GM19395 (cell line): ENCODE measurements at regions not wholly inside any gene's neighbourhood (a gene's known extent, or its start where the extent isn't known, plus 50 kb on each side); places are given as distances from the start of the nearest gene placed in this dataset.
"Not testable (repeated sequence)": the region's sequence is repeated elsewhere in the genome, so short reads cannot be mapped to it uniquely, and the experiment has no call there.

Experiments
- ATAC-seq: cut with Tn5 transposase; IDR thresholded peaks from one replicate; pipeline ENCODE4 v1.9.1; 2021; ENCODE audit warnings: mild to moderate bottlenecking, moderate library complexity; ENCODE audit not compliant: unreplicated experiment

GRCh38 chr6:159594750-159595117, 98.3 kb downstream of the SOD2 start:
- ATAC-seq = no peak

- ATAC-seq = no peak
These were observed 98.8 kb downstream of the SOD2 start for GRCh38 chr6:159594106-159594749.

GRCh38 chr6:159590835-159591234, 102.2 kb downstream of the SOD2 start:
- ATAC-seq = no peak

- ATAC-seq = no peak
These were observed 106.4 kb downstream of the SOD2 start for GRCh38 chr6:159586684-159587083.

- no peak for ATAC-seq
These were observed 110.3 kb downstream of the SOD2 start for GRCh38 chr6:159582736-159583135.

- ATAC-seq = no peak
These were observed 114.4 kb downstream of the SOD2 start for GRCh38 chr6:159578629-159579028.

- no peak for ATAC-seq
These were observed 115.5 kb downstream of the SOD2 start for GRCh38 chr6:159577564-159577963.

GRCh38 chr6:159572439-159573110, 120.5 kb downstream of the SOD2 start:
- ATAC-seq = no peak

- ATAC-seq = no peak
These were observed 127.8 kb downstream of the SOD2 start for GRCh38 chr6:159565181-159565710.

GRCh38 chr6:159564456-159564855, 128.6 kb downstream of the SOD2 start:
- ATAC-seq = no peak

- no peak for ATAC-seq
These were observed 136.0 kb downstream of the SOD2 start for GRCh38 chr6:159557031-159557430.

GRCh38 chr6:159555082-159555875, 137.8 kb downstream of the SOD2 start:
- ATAC-seq = no peak

- ATAC-seq = no peak
These were observed 151.7 kb downstream of the SOD2 start for GRCh38 chr6:159541296-159541695.

- no peak for ATAC-seq
These were observed 152.2 kb downstream of the SOD2 start for GRCh38 chr6:159540883-159541282.

GRCh38 chr6:159540152-159540551, 152.9 kb downstream of the SOD2 start:
- no peak for ATAC-seq

- ATAC-seq = not testable (repeated sequence)
These were observed 155.0 kb downstream of the SOD2 start for GRCh38 chr6:159538031-159538430.

- ATAC-seq = no peak
These were observed 157.2 kb downstream of the SOD2 start for GRCh38 chr6:159535656-159536350.

- no peak for ATAC-seq
These were observed 159.5 kb downstream of the SOD2 start for GRCh38 chr6:159533568-159533967.

- no peak for ATAC-seq
These were observed 160.0 kb downstream of the SOD2 start for GRCh38 chr6:159533016-159533415.

- no peak for ATAC-seq
These were observed 160.9 kb downstream of the SOD2 start for GRCh38 chr6:159532155-159532554.

GRCh38 chr6:159529934-159530333, 163.1 kb downstream of the SOD2 start:
- ATAC-seq = no peak
